ENCODE measurements at regions not wholly inside any gene's neighbourhood (a gene's known extent, or its start where the extent isn't known, plus 50 kb on each side); places are given as distances from the start of the nearest gene placed in this dataset.

GRCh38 chr2:20130160-20130560 is 78.7 kb upstream of the LAPTM4A start:
- TF ChIP-seq POLR2AphosphoS5 (IDR thresholded peaks at IDR 0.05; ENCODE audit: low read depth, low read length) (no peak), POLR2A (IDR thresholded peaks at IDR 0.05; ENCODE audit: low read depth, low read length) (no peak), TAF1 (IDR thresholded peaks at IDR 0.05; ENCODE audit: borderline replicate concordance, low read depth, low read length) (no peak)

Measured in GM12892 (cell line).